ENCODE measurements at regions not wholly inside any gene's neighbourhood (a gene's known extent, or its start where the extent isn't known, plus 50 kb on each side); places are given as distances from the start of the nearest gene placed in this dataset.

- TF ChIP-seq CTCF (IDR thresholded peaks at IDR 0.05; ENCODE audit: insufficient read depth, low read depth, low read length) (no peak), EZH2 (IDR thresholded peaks at IDR 0.05; ENCODE audit: insufficient read depth, low read length) (no peak)
These were observed 249.4 kb upstream of the SLC14A2 start for GRCh38 chr18:45365835-45366234.

Measured in astrocyte (in vitro differentiated cells and primary cell).